Activated CD4-positive, alpha-beta T cell treated with anti-CD3 and anti-CD28 coated beads, Interleukin-2, amount 50 U/mL, for 48 hours (primary cell): ENCODE measurements at regions not wholly inside any gene's neighbourhood (a gene's known extent, or its start where the extent isn't known, plus 50 kb on each side); places are given as distances from the start of the nearest gene placed in this dataset.
"Not testable (repeated sequence)": the region's sequence is repeated elsewhere in the genome, so short reads cannot be mapped to it uniquely, and the experiment has no call there.

Experiments used
- DNase-seq, 2 experiments: peaks; one replicate each; pipeline ENCODE4 v3.0.0-alpha.2; 2020

DNA sequence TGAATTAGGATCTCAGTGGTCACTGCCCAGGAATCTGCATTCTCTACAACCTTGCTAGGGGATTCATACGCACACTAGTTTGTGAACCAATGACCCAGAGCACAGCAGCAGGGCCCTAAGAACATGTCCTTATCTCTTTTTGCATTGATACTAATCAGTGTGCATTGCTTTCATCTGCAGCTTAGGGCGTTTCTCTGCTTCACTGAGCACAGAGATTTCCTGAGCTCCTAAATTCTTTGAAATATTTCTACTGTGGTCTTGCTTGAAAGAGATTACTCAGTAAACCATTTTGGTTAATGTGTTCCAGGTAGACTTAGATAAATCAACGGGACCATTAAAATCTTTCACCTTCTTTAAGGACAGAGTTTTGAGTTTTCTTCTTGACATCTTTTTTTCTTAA is 351.3 kb upstream of the KITLG start:
- no peak for DNase-seq

DNA sequence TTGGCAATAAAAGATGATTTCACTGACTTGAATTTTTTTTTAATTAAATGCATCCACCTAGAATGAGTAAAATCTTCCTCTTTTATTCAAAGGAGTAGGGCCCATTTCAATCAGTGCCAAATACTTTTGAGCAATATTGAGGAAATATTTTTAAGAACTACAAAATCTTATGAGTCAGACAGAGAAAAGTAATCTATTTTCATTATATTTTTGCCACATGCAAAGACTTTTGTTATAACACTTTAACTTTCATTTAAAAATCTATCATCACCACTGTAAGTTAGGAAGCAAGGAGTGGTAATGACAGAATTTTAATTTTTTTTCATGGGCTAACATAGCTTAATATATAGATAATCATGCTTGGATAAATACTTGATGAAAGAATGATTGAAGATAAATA is 345.2 kb upstream of the KITLG start:
- DNase-seq = no peak

DNA sequence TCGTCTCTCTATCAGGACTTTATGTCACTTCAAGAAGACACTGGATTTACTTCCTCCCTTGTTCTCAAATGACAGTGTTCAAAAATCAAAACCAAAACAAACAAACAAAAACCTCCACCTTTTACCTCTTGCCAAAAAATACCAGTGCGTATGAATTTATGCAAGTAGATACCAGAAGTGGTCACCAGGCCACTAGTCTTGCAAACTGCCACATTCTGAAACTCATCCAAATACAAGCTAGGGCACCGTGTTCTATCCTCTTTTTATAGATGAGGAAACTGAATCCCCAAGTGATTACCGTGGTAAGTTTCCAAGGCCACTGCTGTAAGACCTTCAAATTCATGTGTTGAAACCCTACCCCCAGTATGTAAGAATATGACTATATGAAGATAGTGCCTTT is 343.9 kb upstream of the KITLG start:
- DNase-seq = no peak

DNA sequence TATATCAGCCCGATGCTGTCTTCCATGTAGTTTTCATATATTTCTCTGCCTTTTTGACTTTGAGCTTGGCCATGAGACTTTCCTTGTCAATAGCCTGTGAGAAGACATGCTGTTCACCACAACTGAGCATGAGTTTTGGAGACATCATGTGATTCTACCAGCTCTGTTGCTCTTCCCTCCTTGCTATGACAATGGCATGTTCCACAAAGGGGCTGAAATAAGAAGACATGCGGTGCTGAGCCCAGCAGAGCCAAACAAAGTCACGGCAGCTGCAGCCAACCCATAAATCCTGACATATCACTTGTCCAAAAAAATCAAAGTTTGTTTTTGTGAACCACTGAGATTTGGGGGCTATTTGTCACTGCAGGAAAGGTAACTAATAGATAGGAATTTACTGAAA is 343.4 kb upstream of the KITLG start:
- no peak for DNase-seq

DNA sequence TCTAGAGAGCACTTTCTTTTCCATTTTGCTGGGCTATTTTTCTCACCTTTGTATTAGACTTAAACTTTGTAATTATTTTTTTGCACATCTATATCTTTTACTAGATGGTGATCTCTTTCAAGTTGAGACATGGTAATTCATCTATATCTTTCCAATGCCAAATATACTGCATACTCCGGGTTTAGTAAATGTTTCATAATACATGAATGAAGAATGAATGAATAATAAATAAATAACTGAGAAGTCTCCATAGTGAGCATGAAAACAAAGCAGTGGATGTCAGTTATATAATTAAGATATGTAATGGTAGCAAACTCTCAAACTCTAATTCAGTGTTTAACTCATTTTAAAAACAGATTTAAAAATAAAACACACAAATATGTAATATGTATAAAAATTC is 342.5 kb upstream of the KITLG start:
- no peak for DNase-seq

DNA sequence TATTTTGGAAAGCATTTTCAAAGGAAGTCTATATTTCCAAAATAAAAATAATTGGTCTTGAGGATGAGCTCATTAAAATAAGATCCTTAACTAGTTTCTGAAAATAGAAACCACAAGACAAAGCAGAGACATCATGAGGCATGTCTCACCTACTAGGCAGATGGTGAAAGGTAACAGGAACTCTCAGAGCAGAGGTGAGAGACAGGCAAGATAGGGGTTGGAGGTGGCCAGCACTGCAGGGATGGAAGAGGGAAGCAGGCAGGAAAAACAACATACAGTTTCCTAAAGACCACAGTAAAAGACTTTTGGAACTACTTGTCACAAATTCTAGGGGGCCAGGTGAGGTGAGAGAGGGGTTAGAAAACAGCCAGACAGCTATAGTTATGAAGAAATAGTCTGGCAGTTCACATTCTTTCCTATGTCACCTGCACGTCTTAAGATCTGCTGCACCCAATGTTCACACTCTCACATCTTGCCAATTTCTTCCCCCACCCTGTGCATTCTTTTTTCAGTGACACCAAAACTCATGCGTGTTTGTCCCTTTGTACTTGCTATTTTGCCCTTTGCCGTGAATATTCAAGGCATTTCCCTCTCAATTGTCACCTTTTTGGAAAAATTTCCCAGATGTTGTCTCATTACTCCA is 341.7 kb upstream of the KITLG start:
- no peak for DNase-seq

DNA sequence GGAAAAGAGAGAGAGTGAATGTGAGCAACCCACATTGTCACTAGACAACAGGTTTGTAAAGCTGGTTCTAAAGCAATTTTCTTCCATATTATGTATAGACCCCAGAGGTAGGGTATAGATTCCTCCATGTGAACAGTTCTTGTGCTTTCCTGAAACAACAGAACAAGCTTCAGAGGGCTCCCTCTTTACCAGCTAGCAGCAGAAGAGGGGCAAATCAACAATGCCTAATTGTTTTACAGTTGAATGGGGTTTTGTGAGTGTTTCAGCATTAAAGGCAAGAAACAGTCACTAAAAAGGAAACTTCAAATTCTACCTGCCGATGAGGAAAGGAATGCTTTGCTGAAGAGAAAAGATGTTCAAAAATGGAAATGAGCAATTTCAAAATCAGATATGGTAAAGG is 341.2 kb upstream of the KITLG start:
- no peak for DNase-seq

DNA sequence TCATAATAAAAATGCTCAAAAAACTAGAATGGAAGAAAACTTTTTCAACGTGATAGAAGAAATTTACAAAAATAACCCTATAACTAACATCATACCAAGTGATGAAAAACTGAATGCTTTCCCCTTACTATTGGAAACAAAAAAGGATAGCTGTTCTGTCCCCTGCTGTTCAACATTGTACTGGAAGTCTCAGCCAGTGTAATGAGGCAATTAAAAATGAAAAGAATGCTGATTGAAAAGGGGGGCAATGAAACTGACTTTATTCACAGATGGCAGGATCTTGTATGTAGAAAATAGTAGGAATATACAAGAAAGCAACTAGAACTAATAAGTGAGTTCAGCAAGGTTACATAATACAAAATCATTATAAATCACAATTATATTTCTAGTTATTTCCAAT is 337.9 kb upstream of the KITLG start:
- DNase-seq = no peak

DNA sequence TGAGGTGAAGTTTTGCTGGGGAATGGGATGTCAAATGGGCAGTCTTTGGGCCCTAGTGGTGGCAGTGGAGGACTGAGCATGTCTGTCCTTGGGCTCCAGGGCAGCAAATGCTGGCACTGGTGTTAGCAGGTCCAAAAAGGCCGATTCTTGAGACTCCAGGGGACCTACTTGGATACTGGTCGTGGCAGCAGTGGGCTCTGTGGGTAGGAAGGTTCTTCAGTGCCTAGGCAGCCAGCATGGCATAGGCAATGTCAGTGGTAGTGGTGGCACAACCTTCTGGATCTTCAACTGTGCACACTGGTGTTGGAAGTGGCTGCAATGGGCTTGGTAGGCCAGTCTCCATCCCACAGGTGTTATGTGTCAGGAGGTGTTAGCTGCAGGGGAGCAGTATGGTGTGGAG is 334.7 kb upstream of the KITLG start:
- DNase-seq = no peak

DNA sequence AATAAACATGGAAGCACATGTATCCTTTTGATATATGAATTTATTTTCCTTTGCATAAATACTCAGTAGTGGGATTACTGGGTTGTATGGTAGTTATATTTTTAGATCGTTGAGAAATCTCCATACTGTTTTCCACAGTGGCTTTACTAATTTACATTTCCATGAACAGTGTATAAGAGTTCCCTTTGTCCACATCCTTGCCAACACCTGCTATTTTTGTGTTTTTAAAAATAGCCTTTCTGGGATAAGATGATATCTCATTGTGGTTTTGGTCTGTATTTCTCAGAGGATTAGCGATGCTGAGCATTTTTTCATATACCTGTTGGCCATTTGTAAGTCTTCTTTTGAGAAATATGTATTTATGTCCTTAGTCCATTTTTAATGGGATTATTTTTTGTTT is 329.2 kb upstream of the KITLG start:
- no peak for DNase-seq

DNA sequence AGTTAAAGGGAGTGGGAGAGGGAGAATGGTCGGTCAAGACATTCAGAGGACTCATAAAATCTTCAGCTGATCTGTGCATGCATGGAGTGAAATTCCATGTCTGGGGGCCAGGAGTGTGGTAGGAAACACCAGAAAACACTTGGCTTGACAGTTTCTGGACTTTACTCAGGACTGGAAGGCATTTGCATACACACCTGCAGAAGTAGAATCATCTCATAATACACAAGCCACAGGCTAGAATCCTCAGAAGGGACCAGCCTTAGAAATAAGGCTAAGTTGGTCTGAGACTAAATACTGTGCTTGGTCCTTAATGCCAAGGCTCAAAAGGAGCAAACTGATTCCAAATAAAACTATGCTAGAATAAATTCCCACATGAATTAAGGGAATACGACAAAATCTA is 328.1 kb upstream of the KITLG start:
- DNase-seq = no peak

DNA sequence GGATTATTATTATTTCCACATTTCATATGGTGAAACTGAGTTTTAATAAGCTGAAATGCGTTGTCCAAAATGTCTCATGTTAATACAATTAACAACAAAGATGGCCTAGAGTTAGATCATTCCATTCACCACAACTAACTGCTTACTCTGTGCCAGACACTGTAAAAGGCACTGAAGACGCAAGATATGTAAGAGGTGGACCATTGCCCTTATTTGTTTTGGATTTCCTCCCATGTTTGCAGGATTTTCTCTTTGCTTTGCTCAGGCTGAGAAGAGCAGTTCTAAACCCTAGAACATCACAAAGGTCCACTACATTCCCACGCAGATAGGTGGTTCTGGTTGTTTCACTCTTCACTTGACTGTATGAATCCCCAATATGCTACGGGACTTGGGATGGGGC is 324.4 kb upstream of the KITLG start:
- no peak for DNase-seq

DNA sequence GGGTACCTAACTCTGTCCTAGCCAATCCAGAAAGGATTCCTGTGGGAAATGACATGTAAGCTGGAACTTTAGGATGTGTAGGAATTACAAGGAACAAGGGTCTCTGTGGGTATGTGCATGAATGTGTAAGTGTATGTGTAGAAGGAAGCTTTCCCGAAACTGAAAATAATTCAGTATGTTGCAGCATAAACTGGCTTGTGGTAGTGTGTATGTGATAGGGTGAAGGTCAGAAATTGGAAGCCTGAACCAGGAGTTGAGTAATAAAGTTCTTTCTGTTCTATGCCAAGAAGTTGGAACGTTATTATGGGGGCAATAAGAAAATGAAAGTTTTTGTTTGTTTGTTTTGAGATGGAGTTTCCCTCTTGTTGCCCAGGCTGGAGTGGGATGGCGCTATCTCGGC is 323.1 kb upstream of the KITLG start:
- no peak for DNase-seq

DNA sequence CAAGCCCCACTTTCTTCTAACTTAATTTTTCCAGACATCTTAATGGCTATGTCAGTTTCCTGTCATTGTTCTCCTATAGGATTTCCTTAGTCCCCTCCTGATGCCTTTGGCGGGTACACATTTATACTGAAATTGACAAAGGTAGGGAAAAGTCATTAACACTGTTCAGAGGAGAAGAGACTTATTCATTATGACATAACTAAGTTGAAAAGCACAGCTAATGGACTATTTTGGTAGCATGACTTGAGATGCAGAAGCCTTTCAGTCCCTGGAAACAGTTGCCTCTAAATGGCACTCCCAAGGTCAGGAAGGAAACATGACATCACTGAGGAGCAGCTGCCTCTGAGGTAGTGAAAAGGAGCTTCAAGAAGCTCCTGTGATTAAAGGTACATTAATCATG is 317.5 kb upstream of the KITLG start:
- no peak for DNase-seq

DNA sequence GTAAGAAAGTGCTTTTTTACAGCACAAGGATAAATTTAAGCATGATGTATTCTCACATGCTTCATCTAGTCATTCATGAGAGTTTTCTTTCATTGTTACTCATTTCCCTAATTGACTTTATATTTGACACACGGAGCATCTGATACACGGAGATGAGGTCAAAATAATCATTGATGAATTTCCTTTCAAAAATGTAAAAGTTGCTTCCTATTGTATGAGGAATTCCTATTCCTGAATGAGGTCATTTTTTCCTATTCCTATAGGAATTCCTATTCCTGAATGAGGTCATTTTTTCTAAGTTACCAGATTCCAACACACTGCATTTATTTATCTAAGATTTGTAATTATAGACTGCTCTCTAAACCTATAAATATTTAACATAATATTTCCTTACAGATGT is 316.7 kb upstream of the KITLG start:
- DNase-seq = no peak

DNA sequence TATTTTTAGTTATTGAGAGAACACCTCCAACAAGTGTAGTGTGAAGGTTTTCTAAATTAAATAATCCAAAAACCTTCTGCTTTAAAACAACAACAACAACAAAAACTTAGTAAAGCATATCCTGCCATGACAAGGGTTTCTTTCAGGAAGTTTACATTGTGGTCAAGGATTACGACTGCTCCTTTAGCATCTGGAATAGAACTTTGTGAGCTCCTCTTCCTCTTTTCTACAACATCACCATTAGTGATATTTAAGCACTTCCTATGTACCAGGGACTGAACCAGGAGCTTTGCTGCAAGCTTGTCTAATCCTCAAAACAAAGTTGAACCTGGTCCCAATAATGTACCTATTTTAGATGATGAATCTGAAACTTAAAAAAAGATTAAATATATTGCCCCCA is 315.4 kb upstream of the KITLG start:
- DNase-seq = no peak

DNA sequence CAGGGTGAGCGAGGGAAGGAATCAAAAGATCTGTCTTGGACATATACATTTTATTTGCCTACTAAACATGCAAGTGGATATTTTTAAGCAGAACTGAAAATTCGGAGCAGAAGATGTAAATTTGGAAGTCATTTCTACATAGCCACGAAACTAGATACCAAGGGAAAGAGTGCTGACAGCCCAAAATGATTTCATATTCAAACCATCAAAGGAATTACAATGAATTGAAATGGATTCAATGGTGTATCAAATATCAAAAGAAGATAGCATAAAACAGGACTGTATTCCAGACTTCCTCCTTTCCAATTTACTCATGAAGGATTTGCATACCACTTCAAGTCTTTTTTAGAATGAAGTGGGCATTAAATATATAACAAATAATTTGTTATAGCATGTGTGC is 313.5 kb upstream of the KITLG start:
- DNase-seq = no peak

DNA sequence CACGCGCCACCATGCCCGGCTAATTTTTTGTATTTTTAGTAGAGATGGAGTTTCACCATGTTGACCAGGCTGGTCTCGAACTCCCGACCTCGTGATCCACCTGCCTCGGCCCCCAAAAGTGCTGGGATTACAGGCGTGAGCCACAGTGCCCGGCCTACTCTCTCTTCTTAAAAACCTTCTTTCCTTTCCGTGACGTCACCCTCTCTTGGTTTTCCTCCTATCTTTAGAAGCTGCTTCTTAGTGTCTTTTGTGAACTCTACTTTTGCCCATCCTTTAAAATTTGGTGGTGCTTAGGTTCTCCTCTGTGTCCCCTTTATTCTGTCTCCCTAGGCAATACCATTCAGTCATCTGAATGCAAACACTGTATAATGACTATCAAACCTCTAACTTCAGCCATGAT is 311.2 kb upstream of the KITLG start:
- DNase-seq = not testable (repeated sequence)

DNA sequence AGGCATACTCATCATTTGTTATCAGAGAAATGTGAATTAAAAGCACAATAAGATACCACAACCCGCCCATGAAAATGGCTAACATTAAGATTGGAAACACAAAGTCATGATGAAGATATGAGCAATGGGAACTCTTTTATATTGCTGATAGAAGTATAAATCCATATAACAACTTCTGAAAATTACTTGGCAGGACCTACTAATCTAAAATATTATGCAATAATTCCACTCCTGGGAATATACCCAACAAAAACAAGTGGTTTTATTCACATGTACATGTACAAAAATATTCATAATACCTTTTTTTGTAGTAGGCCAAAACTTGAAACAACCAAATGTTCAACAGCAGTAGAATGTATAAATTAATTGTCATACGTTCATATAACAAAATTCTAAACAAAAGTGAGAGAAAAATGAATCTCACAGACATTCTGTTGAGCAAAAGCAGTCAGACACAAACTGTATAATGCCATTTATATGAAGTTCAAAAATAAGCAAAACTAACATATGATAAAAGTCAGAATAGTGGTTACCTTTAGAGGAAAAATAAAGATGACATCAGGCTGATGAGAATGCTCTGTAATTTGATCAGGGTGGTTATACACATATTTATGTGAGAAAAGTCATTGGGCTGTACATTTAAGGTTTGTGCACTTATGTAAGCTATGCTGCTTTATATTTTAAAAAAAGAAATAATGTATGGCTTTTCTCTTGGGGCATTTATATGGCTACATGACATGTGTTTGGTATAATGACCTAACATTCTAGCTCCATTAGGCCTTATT is 309.2 kb upstream of the KITLG start:
- DNase-seq = no peak

DNA sequence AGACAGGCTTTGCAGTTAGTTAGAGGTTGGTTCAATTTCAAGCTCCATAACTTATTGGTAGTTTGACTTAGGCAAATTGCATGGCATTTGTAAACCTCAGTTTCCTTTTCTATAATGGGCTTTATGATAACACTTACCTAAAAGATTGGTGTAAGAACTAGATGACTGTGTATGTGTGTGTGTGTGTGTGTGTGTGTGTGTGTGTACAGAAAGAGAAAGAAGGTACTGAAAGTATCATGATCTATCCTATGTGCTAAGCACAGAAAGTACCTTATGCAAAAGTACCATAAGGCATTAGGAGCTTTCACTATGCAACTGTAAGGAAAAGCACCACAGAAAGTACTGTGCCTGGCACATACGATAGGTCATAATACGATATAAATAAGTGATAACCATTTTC is 304.3 kb upstream of the KITLG start:
- no peak for DNase-seq

DNA sequence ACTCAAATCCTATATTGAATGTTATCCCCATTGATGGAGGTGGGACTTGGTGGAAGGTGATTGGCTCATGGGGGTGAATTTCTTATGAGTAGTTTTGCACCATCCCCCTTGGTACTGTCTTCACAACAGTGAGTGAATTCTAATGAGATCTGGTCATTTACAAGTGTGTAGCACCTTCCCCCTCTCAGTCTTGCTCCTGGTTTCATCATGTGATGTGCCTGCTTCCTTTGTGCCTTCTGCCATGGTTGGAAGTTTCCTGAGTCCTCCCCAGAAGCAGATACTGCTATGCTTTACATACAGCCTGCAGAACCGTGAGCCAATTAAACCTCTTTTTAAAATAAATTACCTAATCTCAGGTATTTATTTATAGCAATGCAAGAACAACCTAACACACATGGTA is 302.4 kb upstream of the KITLG start:
- no peak for DNase-seq

DNA sequence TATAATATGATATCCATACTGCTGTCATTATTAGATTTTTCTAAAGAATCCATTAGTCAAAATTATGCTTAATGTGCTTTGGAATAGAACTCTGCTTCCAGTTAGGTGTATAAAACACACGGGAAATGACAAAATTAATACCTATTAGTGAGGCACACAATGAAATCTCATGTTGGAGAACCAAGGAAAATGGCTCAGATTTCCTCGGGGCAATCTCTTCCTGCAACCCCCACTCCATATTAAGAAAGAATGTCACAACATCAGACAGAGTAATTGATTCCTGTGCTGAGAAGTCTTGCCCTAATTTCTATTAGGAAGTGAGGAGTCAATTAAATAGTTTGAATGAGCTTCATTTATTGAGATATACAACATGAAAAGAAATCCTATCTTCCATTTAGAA is 299.8 kb upstream of the KITLG start:
- DNase-seq = no peak

DNA sequence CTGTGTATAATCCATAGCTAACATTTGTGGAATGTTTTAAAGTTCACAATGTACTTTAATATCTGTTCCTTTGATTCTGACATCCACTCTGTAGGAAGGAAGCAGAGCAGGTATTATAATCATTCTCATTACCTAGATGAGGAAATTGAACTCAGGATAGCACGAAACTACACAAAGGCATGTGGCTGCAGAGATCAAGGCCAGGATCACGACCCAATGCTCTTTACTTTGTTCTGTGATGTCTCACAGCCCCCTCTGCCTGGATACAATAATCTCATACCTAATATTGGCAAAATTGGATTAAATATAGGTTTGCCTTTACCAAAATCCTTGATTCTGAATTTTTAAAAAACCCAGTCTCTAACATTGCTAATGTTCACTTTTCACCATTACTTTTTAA is 298.0 kb upstream of the KITLG start:
- no peak for DNase-seq

DNA sequence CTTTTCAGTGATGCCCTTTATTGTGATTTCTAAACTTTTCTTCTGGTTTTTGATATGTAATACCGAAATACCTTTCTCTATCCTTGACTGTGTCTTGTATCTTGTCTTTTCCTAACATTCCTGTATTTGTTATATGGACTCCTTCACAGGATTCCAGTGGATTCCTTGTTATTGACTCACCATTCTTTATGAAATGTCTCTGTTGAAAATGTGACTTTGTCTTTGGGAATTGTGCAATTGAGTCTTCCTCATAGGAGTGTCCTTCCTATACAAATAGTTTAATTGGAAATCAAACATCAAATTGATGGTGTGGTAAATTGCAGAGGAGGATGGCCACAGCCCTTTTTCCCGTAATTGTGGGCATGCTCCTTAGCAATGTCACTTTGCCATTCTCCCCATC is 296.6 kb upstream of the KITLG start:
- DNase-seq = no peak
